WTC11 (cell line): ENCODE measurements at regions not wholly inside any gene's neighbourhood (a gene's known extent, or its start where the extent isn't known, plus 50 kb on each side); places are given as distances from the start of the nearest gene placed in this dataset.

Source experiments
- ATF2 ChIP-seq: sonication (generic); formaldehyde crosslinking; IDR thresholded peaks from 2 replicates; pipeline ENCODE4 v1.8.1; 2022; ENCODE audit warnings: low read depth, missing genetic modification reagents, borderline replicate concordance
- CTCF ChIP-seq: fragments of 200-600 bp; IDR thresholded peaks from 2 replicates; pipeline ENCODE4 v1.8.0; 2022; ENCODE audit warnings: antibody characterized with exemption
- E2F5 ChIP-seq: sonication (generic); formaldehyde crosslinking; IDR thresholded peaks from 2 replicates; pipeline ENCODE4 v1.8.1; 2022; ENCODE audit warnings: mild to moderate bottlenecking, moderate library complexity, missing genetic modification reagents
- IRF2 ChIP-seq: sonication (generic); formaldehyde crosslinking; IDR thresholded peaks from 2 replicates; pipeline ENCODE4 v1.8.0; 2022; ENCODE audit warnings: low read depth, missing genetic modification reagents, borderline replicate concordance
- MLX ChIP-seq: sonication (generic); formaldehyde crosslinking; IDR thresholded peaks from 2 replicates; pipeline ENCODE4 v1.8.1; 2023; ENCODE audit warnings: mild to moderate bottlenecking, missing genetic modification reagents, moderate library complexity
- MYBL2 ChIP-seq: sonication (generic); formaldehyde crosslinking; IDR thresholded peaks from 2 replicates; pipeline ENCODE4 v1.8.1; 2023; ENCODE audit warnings: mild to moderate bottlenecking, moderate library complexity, missing genetic modification reagents
- NFATC4 ChIP-seq: fragments of 250-450 bp; sonication (Bioruptor Pico); IDR thresholded peaks from 2 replicates; pipeline ENCODE4 v1.9.0; 2021; ENCODE audit warnings: mild to moderate bottlenecking
- NR3C1 ChIP-seq: sonication (generic); formaldehyde crosslinking; conservative IDR thresholded peaks from 2 replicates; pipeline ENCODE4 v1.8.1; 2023; ENCODE audit warnings: low read depth, mild to moderate bottlenecking, missing genetic modification reagents
- PRDM15 ChIP-seq: sonication (generic); formaldehyde crosslinking; IDR thresholded peaks from 2 replicates; pipeline ENCODE4 v1.8.0; 2022; ENCODE audit warnings: missing genetic modification reagents
- ZNF416 ChIP-seq: fragments of 250-450 bp; sonication (Bioruptor Pico); IDR thresholded peaks from 2 replicates; pipeline ENCODE4 v1.9.0; 2021; ENCODE audit warnings: mild to moderate bottlenecking, inconsistent platforms

- no peak for TF ChIP-seq CTCF
- TF ChIP-seq NFATC4 (CRISPR knock-in tag) = no peak
- TF ChIP-seq NR3C1 (CRISPR knock-in tag) = no peak
- no peak for TF ChIP-seq IRF2 (CRISPR knock-in tag)
- no peak for TF ChIP-seq MYBL2
- no peak for TF ChIP-seq PRDM15 (CRISPR knock-in tag)
- no peak for TF ChIP-seq ZNF416
- no peak for TF ChIP-seq MLX (CRISPR knock-in tag)
- TF ChIP-seq ATF2 (CRISPR knock-in tag) = no peak
- TF ChIP-seq E2F5 (CRISPR knock-in tag) = no peak
Observed at GRCh38 chr10:61586829-61587228, 75.9 kb upstream of the CABCOCO1 start.
